T-helper 1 cell (primary cell): ENCODE measurements at regions not wholly inside any gene's neighbourhood (a gene's known extent, or its start where the extent isn't known, plus 50 kb on each side); places are given as distances from the start of the nearest gene placed in this dataset.
"Not testable (repeated sequence)": the region's sequence is repeated elsewhere in the genome, so short reads cannot be mapped to it uniquely, and the experiment has no call there.

ENCODE experiments used
- DNase-seq, 5 donors: peaks; one replicate each; pipeline ENCODE4 v3.0.0-alpha.2; 2012 to 2020

- DNase-seq = no peak
Observed at GRCh38 chr2:239594772-239595608, 194.2 kb upstream of the HDAC4 start.

- no peak for DNase-seq
Observed at GRCh38 chr2:239594019-239594771, 193.4 kb upstream of the HDAC4 start.

DNA sequence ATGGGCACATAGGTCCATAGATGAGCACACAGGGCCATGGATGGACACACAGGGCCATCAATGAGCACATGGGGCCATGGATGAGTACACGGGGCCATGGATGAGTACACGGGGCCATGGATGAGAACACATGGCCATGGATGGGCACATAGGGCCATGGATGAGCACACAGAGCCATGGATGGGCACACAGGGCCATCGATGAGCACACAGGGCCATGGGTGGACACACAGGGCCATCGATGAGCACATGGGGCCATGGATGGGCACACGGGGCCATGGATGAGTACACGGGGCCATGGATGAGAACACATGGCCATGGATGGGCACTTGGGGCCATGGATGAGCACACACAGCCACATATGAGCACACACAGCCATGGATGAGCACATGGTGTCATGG lies 192.6 kb upstream of the HDAC4 start:
- DNase-seq = no peak

DNA sequence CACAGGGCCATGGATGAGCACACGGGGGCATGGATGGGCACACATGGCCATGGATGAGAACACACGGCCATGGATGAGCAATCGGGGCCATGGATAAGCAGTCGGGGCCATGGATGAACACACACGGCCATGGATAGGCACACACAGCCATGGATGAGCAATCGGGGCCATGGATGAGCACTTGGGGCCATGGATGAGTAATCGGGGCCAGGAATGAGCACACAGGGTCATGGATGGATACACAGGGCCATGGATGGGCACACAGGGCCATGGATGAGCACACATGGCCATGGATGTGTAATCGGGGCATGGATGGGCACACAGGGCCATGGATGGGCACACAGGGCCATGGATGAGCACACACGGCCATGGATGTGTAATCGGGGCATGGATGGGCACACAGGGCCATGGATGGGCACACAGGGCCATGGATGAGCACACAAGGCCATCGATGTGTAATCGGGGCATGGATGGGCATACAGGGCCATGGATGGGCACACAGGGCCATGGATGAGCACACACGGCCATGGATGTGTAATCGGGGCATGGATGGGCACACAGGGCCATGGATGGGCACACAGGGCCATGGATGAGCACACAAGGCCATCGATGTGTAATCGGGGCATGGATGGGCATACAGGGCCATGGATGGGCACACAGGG lies 191.9 kb upstream of the HDAC4 start:
- DNase-seq = not testable (repeated sequence)

GRCh38 chr2:239590995-239591915 lies 190.4 kb upstream of the HDAC4 start:
- no peak for DNase-seq

GRCh38 chr2:239590276-239590675 lies 189.5 kb upstream of the HDAC4 start:
- DNase-seq = no peak

DNA sequence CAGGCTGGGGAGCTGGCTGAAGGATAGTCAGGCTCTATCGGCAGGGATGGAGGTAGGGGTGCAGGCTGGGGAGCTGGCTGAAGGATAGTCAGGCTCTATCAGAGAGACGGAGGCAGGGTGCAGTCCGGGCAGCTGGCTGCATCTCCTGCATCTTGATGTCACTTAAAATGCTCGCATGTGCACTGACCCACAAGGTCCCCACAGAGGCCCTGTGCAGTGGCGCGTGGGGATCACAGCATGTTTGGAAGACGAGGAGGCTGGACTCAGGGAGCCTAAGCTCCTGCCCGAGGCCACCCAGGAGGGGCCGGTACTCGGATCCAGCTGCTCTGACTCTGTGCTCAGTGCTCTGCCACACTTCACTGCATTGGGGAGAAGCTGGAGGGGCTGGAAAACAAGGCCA lies 189.0 kb upstream of the HDAC4 start:
- DNase-seq = no peak

- no peak for DNase-seq
Observed at GRCh38 chr2:239589270-239589825, 188.5 kb upstream of the HDAC4 start.

DNA sequence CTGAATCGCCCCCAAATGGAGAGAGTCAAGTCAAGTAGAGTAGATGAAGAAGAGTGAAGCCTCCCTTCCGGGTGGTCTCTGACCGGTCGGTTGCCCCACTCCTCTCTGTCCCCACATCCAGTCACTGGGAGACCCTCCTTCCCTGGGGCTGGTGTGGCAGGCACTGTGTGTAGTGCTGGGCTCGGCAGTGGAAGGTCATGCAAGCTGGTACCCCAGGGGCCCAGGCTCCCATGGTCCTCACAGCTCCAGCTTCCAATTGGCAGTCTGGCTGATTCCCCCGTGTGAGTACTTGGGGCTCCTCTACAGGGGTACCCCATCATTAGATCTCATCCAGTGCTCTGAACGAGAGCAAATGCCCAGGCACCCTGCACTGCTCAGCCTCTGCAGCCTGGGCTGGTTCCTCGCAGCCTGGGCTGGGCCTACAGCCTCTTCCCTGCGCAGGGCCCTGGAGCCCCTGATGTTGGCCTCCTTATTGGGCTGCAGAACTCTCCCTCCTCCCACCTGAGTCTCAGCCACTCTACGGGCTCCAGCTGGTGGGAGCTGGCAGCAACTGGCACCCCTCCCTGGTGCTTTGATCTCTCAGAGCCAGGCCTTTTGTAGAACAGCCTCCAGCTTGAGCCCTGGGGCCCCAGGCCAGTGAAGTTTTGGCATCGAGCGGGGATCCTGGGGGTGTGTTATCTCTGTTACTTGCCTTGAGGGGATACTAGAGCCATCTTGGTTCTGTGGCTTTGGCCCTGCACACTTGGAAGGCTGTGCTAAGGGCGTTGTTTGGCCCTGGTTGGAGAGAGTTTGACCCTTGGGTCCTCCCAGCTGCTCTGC lies 187.8 kb upstream of the HDAC4 start:
- peak in 1 of 5 donors; percentile 8 for DNase-seq

DNA sequence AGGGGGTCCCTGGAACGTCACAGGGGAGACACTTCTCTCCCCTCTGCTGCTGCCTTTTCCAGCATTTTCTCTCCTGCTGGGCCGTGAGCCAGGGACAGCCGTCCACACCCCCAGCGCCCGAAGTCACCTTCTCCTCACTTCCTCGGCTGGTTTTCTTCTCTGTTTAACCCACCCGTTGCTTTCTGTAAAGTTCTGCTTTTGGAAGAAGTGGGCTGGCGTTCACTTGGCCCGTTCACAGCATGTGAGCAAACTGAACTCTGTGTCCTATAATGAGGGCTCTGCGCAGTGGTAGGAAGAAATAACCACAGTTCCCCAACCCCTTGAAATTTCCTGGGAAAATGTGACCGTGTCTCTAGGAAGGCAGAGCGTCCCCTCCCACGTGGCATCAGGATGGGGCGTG lies 187.0 kb upstream of the HDAC4 start:
- DNase-seq = no peak

GRCh38 chr2:239587311-239587731 lies 186.5 kb upstream of the HDAC4 start:
- no peak for DNase-seq

DNA sequence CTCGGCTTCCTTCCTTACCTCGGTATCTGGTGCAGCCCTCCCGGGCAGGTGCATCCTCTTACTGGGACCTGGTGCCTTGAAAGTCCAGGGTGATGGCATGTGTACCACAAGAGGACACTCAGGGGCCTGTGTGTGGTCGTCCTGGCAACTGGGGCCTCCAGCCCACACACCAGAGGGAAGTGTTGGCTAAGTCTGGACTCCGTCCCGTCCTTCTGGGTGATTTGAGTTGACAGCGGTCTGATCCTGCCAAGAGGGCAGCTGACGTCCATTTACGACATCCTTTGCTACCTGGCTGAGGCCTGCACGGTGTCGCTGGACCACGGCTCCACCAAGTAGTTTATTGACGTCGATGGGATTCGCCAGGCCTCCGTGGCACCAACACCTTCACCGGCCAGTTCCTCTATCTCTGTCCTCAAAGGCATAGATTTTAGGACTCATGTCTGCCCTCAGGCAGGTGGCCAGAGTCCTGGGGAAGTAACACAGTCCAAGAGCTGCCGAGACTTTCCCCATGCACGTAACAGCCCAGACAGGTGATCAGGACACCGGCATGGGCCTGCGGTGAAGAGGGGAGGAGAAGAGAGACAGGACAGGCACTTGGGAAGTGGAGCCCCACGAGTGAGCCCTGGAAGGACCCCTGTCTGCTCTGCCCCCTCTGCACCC lies 186.0 kb upstream of the HDAC4 start:
- no peak for DNase-seq

- DNase-seq = no peak
Observed at GRCh38 chr2:239585422-239585821, 184.6 kb upstream of the HDAC4 start.

DNA sequence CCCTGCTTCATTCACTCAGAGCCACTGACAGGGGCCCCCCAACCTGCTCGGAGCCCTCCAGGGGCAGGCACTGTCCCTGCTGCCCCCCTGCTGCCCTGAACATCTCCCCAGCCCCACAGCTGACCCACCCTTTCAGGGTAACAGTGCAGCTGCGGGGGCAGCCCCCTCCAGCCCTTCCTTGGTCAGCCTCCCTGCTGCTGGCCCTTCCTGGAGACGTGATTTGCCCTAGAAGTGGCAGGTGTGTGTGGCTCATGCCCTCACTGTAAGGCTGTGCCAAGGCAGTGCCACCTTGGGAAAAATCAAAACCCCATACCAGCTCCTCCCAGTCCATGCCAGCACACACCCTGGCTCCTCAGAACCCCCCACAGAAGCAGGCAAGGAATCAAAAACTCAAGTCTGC lies 184.2 kb upstream of the HDAC4 start:
- DNase-seq = no peak

DNA sequence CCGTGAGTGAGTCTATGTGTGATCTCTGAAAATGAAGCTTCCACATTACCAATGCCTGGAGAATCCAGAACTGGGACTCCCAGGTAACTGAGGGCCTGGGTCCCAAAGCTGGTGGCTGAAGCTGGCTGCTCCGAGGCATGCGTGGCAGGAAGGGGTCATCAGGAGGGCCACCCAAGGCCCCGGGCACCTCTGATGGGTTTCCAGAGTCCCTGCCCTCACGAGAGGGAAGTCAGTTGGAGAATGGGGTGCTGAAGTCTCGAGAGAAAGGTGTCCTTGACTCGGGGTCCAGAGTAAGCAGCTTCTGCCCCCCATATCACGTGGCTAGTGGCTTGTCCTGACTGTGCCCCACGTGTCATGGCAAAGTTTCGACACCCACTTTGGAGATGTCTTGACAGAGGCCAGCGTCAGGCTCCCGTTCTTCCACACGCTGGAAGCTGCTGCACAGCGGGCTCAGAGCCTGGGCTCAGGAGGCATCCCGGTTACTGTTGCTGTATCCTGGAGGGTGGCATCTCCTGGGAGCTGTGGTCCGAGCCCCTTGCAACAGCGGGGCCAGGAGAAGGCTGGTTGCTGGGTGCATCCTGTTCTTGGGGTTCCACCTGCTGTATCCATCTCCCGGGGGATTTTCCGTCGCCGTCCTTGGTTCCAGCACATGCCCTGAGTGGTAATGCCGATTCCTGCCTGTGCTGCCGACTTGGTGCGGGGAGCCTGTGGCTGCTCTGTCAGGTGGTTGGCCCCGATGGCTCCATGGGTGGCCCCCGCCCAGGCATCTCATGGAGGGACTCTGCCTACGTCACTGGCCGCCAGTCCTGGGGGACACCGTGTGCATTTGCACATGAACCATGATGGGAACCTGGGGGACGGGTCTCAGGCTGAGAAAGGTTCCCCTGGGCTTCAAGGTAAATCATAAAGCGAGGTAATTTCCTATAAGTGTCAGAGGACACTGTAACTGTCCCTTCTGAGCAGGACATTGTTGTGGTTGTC lies 183.3 kb upstream of the HDAC4 start:
- DNase-seq = no peak

GRCh38 chr2:239583171-239583878 lies 182.5 kb upstream of the HDAC4 start:
- DNase-seq = no peak

DNA sequence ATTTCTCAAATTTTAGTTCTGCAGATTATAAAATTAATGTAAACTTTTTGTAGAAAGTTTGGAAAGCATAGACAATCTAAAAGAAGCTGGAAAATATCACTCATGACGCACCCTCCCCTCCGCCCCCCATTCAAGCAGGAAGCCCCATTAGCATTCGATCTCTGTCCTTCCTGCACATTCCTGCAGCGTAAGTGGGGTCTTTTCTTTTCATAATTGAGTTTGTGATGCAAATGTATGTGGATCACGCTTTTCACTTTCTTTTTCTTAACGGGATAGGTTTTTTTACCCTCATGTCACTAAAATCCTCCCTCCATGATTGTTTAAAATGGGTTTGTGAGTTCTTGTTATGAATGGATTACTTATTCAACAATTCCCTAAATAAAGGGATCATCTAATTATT lies 181.7 kb upstream of the HDAC4 start:
- DNase-seq = no peak

GRCh38 chr2:239581352-239581901 lies 180.6 kb upstream of the HDAC4 start:
- DNase-seq = no peak

DNA sequence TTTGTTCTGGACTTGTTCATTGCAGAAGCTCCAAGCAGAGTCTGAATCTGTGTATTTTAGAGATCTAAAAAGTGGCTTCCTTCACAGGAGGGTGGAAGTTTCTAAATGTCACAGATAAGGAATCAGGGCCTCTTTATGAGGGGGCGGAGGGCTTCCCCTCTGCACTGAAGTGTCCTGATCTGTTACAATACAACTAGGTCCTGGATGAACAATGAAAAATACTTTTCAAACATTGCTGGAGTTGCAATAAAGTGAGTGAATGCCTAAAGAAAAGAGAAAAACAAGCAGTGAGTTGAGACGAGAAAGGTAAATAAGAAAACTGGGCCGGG lies 179.3 kb upstream of the HDAC4 start:
- DNase-seq = no peak
